Ascending aorta (tissue), 2 donors: ENCODE measurements at regions not wholly inside any gene's neighbourhood (a gene's known extent, or its start where the extent isn't known, plus 50 kb on each side); places are given as distances from the start of the nearest gene placed in this dataset.
A peak's percentile ranks its signal among the peaks of the same experiment; 100 is the strongest.

Experiments
- DNase-seq, 2 donors: peaks; one replicate each; pipeline ENCODE4 v3.0.0-alpha.2; 2019; ENCODE audit warnings: low spot score in 2 of 2
- H3K27ac ChIP-seq, 2 donors: fragments of 200-600 bp; sonication (generic); one replicate each; pipeline ENCODE4 v1.5.1; 2016 to 2017; ENCODE audit warnings: mild to moderate bottlenecking in 1 of 2
- H3K27me3 ChIP-seq: fragments of 200-600 bp; sonication (generic); one replicate; pipeline ENCODE4 v1.5.1; 2017
- H3K36me3 ChIP-seq, 2 donors: fragments of 200-600 bp; sonication (generic); one replicate each; pipeline ENCODE4 v1.5.1; 2016
- H3K4me1 ChIP-seq, 2 donors: fragments of 200-600 bp; sonication (generic); one replicate each; pipeline ENCODE4 v1.5.1; 2016 to 2017; ENCODE audit warnings: mild to moderate bottlenecking in 1 of 2
- H3K4me3 ChIP-seq, 2 donors: fragments of 200-600 bp; sonication (generic); one replicate each; pipeline ENCODE4 v1.5.1; 2016 to 2017; ENCODE audit warnings: mild to moderate bottlenecking in 1 of 2
- H3K9me3 ChIP-seq, 2 donors: fragments of 200-600 bp; sonication (generic); one replicate each; pipeline ENCODE4 v1.5.1; 2016
- intact Hi-C: fragments of 100-400 bp; cut with DNase I; formaldehyde crosslinking; loops from one replicate; pipeline ENCODE4 v1.15.1; 2023
- TF ChIP-seq, protein P1 (sequence below), 3 experiments: fragments of 200-600 bp in 2 of 3; fragments of 450-650 bp in 1 of 3; sonication (generic) in 2 of 3; IDR thresholded peaks; one replicate each; pipeline ENCODE4 v1.5.1; 2016 to 2019; ENCODE audit warnings: antibody characterized with exemption in 3 of 3, mild to moderate bottlenecking in 1 of 3, moderate library complexity in 1 of 3

GRCh38 chr11:70746351-70746750 lies 348.0 kb downstream of the CTTN start:
- H3K27ac ChIP-seq, result no peak overlapping the region
- H3K36me3 ChIP-seq, result no peaks in the 10 kb centered on the region
- no peaks in the 10 kb centered on the region for H3K27me3 ChIP-seq
- H3K4me3 ChIP-seq, result no peak overlapping the region
- TF ChIP-seq, protein P1, sequence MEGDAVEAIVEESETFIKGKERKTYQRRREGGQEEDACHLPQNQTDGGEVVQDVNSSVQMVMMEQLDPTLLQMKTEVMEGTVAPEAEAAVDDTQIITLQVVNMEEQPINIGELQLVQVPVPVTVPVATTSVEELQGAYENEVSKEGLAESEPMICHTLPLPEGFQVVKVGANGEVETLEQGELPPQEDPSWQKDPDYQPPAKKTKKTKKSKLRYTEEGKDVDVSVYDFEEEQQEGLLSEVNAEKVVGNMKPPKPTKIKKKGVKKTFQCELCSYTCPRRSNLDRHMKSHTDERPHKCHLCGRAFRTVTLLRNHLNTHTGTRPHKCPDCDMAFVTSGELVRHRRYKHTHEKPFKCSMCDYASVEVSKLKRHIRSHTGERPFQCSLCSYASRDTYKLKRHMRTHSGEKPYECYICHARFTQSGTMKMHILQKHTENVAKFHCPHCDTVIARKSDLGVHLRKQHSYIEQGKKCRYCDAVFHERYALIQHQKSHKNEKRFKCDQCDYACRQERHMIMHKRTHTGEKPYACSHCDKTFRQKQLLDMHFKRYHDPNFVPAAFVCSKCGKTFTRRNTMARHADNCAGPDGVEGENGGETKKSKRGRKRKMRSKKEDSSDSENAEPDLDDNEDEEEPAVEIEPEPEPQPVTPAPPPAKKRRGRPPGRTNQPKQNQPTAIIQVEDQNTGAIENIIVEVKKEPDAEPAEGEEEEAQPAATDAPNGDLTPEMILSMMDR (IDR thresholded peaks at IDR 0.05), result no peak
- DNase-seq, result no peak
- peaks cover 0 to 12% of the 10 kb centered on the region in 2 donors for H3K9me3 ChIP-seq
- no peaks in the 10 kb centered on the region for H3K4me1 ChIP-seq
- intact Hi-C loops, result no loop called here

DNA sequence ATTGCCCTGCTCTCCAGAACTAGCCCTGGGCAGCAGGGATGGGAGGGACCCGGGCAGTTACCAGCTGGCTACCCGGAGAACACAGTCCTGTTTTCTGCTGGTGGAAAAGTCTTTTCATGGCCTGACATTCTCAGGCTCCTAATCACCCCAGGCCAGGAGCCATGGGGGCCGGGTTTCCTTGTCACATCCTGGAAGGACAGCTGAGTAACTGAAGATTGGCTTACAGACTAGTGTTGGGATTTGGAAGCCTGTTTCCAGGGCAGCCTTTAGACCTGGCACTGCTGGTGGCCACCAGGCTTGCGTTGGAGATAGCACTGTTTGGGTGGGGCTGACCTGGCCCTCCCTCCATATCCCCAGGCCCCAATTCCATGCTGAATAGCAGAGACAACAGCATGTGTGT lies 349.0 kb downstream of the CTTN start:
- no peaks in the 10 kb centered on the region for H3K27me3 ChIP-seq
- no peak overlapping the region for H3K27ac ChIP-seq
- H3K4me1 ChIP-seq, result no peaks in the 10 kb centered on the region
- DNase-seq, result no peak
- intact Hi-C loops, result no loop called here
- H3K4me3 ChIP-seq, result no peak overlapping the region
- H3K36me3 ChIP-seq, result no peaks in the 10 kb centered on the region
- peaks cover 0 to 17% of the 10 kb centered on the region in 2 donors for H3K9me3 ChIP-seq
- TF ChIP-seq, protein P1 (IDR thresholded peaks at IDR 0.05), result no peak

DNA sequence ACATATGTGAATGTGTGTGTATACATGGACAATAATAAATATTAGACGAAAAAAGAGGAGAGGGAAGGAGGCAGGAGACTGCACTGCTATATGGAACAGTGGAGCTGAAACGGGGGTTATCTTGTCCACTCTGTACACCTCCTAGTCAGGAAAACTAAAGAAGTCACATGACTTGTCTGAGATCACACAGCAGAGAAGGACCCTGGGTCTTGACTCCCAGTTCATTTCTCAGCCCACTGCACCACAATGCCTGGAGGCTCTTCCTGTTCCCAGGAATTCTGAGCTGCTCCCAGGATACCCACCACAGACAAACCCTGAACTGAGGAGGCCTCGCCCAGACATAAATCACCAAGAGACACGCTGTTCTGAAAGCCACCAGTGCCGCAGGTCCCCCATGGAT lies 349.6 kb downstream of the CTTN start:
- Histone ChIP-seq H3K36me3 (no peaks in the 10 kb centered on the region), H3K4me1 (no peaks in the 10 kb centered on the region), H3K9me3 (peaks cover 0 to 17% of the 10 kb centered on the region in 2 donors), H3K27ac (no peak overlapping the region), H3K4me3 (no peak overlapping the region), H3K27me3 (no peaks in the 10 kb centered on the region)
- TF ChIP-seq, protein P1 (IDR thresholded peaks at IDR 0.05), result no peak
- intact Hi-C loops, result no loop called here
- DNase-seq, result no peak

DNA sequence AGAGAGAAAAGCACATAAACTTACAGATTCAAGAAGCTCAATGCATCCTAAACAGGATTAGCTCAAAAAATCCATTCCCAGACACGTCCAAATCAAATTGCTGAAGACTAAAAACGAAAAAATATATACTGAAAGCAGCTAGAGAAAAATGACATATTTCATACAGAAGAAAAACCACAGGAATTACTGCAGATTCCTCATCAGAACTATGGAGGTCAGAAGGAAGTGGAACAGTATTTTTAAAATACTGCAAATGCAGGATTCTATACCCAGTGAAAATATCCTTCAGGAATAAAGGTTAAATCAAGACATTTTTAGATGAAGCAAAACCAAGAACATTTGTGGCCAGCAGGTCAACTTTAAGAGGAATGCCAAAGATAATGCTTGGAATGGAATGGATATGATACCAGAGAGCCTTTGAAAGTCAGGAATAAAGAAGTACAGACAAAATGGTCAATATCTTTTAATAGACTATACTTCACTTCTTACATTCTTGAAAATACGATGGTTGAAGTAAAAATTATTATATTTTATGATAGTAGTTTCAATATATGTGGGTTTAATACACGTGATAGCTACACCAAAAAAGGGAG lies 352.9 kb downstream of the CTTN start:
- intact Hi-C loops, result loop anchor here (10.0 kb wide), 1 partner anchor 286 kb away; no protein-coding TSS in a partner anchor
- Histone ChIP-seq H3K4me3 (no peak overlapping the region), H3K9me3 (peaks cover 0 to 17% of the 10 kb centered on the region in 2 donors), H3K27me3 (no peaks in the 10 kb centered on the region), H3K27ac (no peak overlapping the region), H3K4me1 (no peaks in the 10 kb centered on the region), H3K36me3 (no peaks in the 10 kb centered on the region)
- TF ChIP-seq, protein P1 (IDR thresholded peaks at IDR 0.05), result no peak
- no peak for DNase-seq

GRCh38 chr11:70755410-70756158 lies 357.3 kb downstream of the CTTN start:
- H3K9me3 ChIP-seq, result peaks cover 0 to 11% of the 10 kb centered on the region in 2 donors
- H3K4me1 ChIP-seq, result no peaks in the 10 kb centered on the region
- intact Hi-C loops, result loop anchor here (10.0 kb wide), 1 partner anchor 291 kb away; no protein-coding TSS in a partner anchor
- H3K36me3 ChIP-seq, result no peaks in the 10 kb centered on the region
- H3K4me3 ChIP-seq, result no peak overlapping the region
- peak in 1 of 2 donors; percentile 15 for DNase-seq
- no peaks in the 10 kb centered on the region for H3K27me3 ChIP-seq
- TF ChIP-seq, protein P1 (IDR thresholded peaks at IDR 0.05), result peak; percentile 57 to 78 (median 74)
- H3K27ac ChIP-seq, result no peak overlapping the region
